Gastrocnemius medialis (tissue), 4 donors: ENCODE measurements at regions not wholly inside any gene's neighbourhood (a gene's known extent, or its start where the extent isn't known, plus 50 kb on each side); places are given as distances from the start of the nearest gene placed in this dataset.

ENCODE experiments used
- CTCF ChIP-seq, 5 experiments: fragments of 450-650 bp in 3 of 5; fragments of 200-600 bp in 2 of 5; sonication (generic) in 2 of 5; IDR thresholded peaks in 4 of 5; conservative IDR thresholded peaks in 1 of 5; 1 replicate in 4 of 5; 2 replicates in 1 of 5; pipeline ENCODE4 v1.5.1; 2016 to 2019; ENCODE audit warnings: antibody characterized with exemption in 5 of 5, mild to moderate bottlenecking in 3 of 5, moderate library complexity in 3 of 5
- POLR2A ChIP-seq, 2 donors: fragments of 450-650 bp; IDR thresholded peaks; one replicate each; pipeline ENCODE4 v1.6.1; 2017; ENCODE audit warnings: antibody characterized with exemption in 2 of 2, mild to moderate bottlenecking in 2 of 2, moderate library complexity in 2 of 2

- TF ChIP-seq CTCF (IDR thresholded peaks at IDR 0.05 in 4 of 5, conservative IDR thresholded peaks at IDR 0.05 in 1 of 5) (no peak), POLR2A (IDR thresholded peaks at IDR 0.05) (no peak)
Measured at GRCh38 chr17:70775679-70776078, 606.3 kb downstream of the KCNJ2 start.
